Spleen (tissue), 7 donors: ENCODE measurements at regions not wholly inside any gene's neighbourhood (a gene's known extent, or its start where the extent isn't known, plus 50 kb on each side); places are given as distances from the start of the nearest gene placed in this dataset.

Experiments used
- CTCF ChIP-seq, 11 experiments: fragments of 200-600 bp in 7 of 11; fragments of 450-650 bp in 4 of 11; sonication (generic) in 4 of 11; IDR thresholded peaks in 8 of 11; conservative IDR thresholded peaks in 3 of 11; 1 replicate in 7 of 11; 2 replicates in 4 of 11; pipeline versions ENCODE4 v1.4.0 to v1.8.0; 2016 to 2021; ENCODE audit warnings: antibody characterized with exemption in 11 of 11, inconsistent platforms in 4 of 11, mild to moderate bottlenecking in 1 of 11
- POLR2A ChIP-seq, 3 donors: fragments of 450-650 bp; IDR thresholded peaks; one replicate each; pipeline ENCODE4 v1.5.1; 2017; ENCODE audit warnings: antibody characterized with exemption in 3 of 3, mild to moderate bottlenecking in 1 of 3
- donor health status: DM: no; HTN: no; CAD: no; lungs with moderate emphysema.
- donor health status: DM: no; HTN: no; CAD: no.
- donor health status: DM: no; HTN: no; CAD: no.

GRCh38 chr7:9023675-9024294 is 590.4 kb downstream of the NXPH1 start:
- no peak for TF ChIP-seq CTCF (IDR thresholded peaks at IDR 0.05 in 8 of 11, conservative IDR thresholded peaks at IDR 0.05 in 3 of 11)
- TF ChIP-seq POLR2A (IDR thresholded peaks at IDR 0.05), result no peak
